Keratinocyte (primary cell): ENCODE measurements at regions not wholly inside any gene's neighbourhood (a gene's known extent, or its start where the extent isn't known, plus 50 kb on each side); places are given as distances from the start of the nearest gene placed in this dataset.

ENCODE experiments used
- DNase-seq: peaks from one replicate; pipeline ENCODE4 v3.0.0-alpha.2; 2011; ENCODE audit warnings: low read depth, missing footprints, low spot score
- FAIRE-seq: peaks from 2 replicates; lab custom pipeline; 2011; peaks lifted over from hg19 to GRCh38; lab: Jason Lieb, UNC
- H2AFZ ChIP-seq: 2 replicates; pipeline ENCODE4 v1.6.0; 2012; ENCODE audit warnings: low read length, control low read depth, inconsistent platforms; ENCODE audit not compliant: control insufficient read depth
- H3K27ac ChIP-seq: 2 replicates; pipeline ENCODE4 v1.5.1; 2011; ENCODE audit warnings: low read length; ENCODE audit not compliant: control insufficient read depth, insufficient read depth
- H3K27me3 ChIP-seq: 3 replicates; pipeline ENCODE4 v1.6.0; 2011; ENCODE audit warnings: low read length; ENCODE audit not compliant: control insufficient read depth, insufficient read depth; ENCODE audit errors: extremely low read depth
- H3K36me3 ChIP-seq, 2 experiments: 2 replicates in 1 of 2; 3 replicates in 1 of 2; pipeline ENCODE4 v1.5.1; 2011; ENCODE audit warnings: low read length in 2 of 2, mild to moderate bottlenecking in 1 of 2; ENCODE audit not compliant: control insufficient read depth in 2 of 2, insufficient read depth in 2 of 2; ENCODE audit errors: extremely low read depth in 1 of 2
- H3K4me1 ChIP-seq: 3 replicates; pipeline ENCODE4 v1.5.1; 2011; ENCODE audit warnings: low read length; ENCODE audit not compliant: control insufficient read depth, insufficient read depth; ENCODE audit errors: extremely low read depth
- H3K4me2 ChIP-seq: 3 replicates; pipeline ENCODE4 v1.6.0; 2011; ENCODE audit warnings: low read depth, low read length; ENCODE audit not compliant: control insufficient read depth, insufficient read depth; ENCODE audit errors: extremely low read depth
- H3K4me3 ChIP-seq, 3 experiments: fragments of 200-600 bp in 1 of 3; sonication (generic) in 1 of 3; 2 replicates in 2 of 3; 3 replicates in 1 of 3; pipeline ENCODE4 v1.5.1; 2011 to 2016; ENCODE audit warnings: low read length in 3 of 3, mild to moderate bottlenecking in 3 of 3, control low read depth in 2 of 3, inconsistent platforms in 1 of 3, low read depth in 1 of 3, mixed read lengths in 1 of 3, mixed run types in 1 of 3, moderate library complexity in 1 of 3; ENCODE audit not compliant: control insufficient read depth in 2 of 3, insufficient read depth in 2 of 3; ENCODE audit errors: extremely low read depth in 1 of 3
- H3K79me2 ChIP-seq: 2 replicates; pipeline ENCODE4 v1.6.0; 2012; ENCODE audit warnings: low read length; ENCODE audit not compliant: control insufficient read depth, insufficient read depth
- H3K9ac ChIP-seq: 3 replicates; pipeline ENCODE4 v1.6.0; 2011; ENCODE audit warnings: low read length; ENCODE audit not compliant: control insufficient read depth, insufficient read depth; ENCODE audit errors: extremely low read depth
- H3K9me1 ChIP-seq: 3 replicates; pipeline ENCODE4 v1.6.0; 2011; ENCODE audit warnings: low read length; ENCODE audit not compliant: control insufficient read depth, insufficient read depth; ENCODE audit errors: extremely low read depth
- H3K9me3 ChIP-seq: 2 replicates; pipeline ENCODE4 v1.5.1; 2012; ENCODE audit warnings: low read depth, low read length; ENCODE audit not compliant: control insufficient read depth
- H4K20me1 ChIP-seq: 3 replicates; pipeline ENCODE4 v1.6.0; 2011; ENCODE audit warnings: low read length; ENCODE audit not compliant: control insufficient read depth, insufficient read depth; ENCODE audit errors: extremely low read depth
- CTCF ChIP-seq, 3 experiments: IDR thresholded peaks in 1 of 3; conservative IDR thresholded peaks in 1 of 3; optimal IDR thresholded peaks in 1 of 3; 2 replicates in 2 of 3; 3 replicates in 1 of 3; pipeline versions ENCODE3 to v1.5.1; 2011; ENCODE audit warnings: low read length in 3 of 3, mild to moderate bottlenecking in 3 of 3, moderate library complexity in 2 of 3, control low read depth in 1 of 3, inconsistent platforms in 1 of 3; ENCODE audit not compliant: insufficient read depth in 2 of 3; ENCODE audit errors: extremely low read depth in 1 of 3
- EZH2 ChIP-seq: IDR thresholded peaks from one replicate; pipeline ENCODE4 v1.6.1; 2012; ENCODE audit warnings: inconsistent platforms, mild to moderate bottlenecking, low read length, moderate library complexity
- dilution Hi-C: fragments of 300-500 bp; cut with MboI; formaldehyde crosslinking; loops from one replicate; pipeline ENCODE4 v1.7.0; 2020; ENCODE audit warnings: low sequenced_read_pairs; ENCODE audit not compliant: extremely low pct_ligation_motif_present

DNA sequence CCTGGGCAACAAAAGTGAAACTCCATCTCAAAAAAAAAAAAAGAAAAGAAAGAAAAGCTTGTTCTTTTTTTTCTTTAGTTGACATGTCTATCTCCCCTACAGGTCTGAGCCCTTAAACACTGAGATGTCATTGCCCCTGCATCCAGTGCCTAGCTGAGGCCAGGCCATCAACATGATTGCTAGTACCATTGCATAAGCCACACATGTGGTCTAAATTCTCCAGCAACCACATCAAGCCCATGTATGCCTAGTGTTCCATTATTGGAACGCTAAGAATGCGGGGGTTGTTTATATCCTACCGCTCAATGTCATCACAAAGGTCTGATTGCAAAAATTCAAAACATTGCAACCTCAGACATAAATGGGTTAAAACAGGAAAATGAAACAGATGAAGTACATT is 62.7 kb downstream of the NPTX2 start:
- H2AFZ ChIP-seq, result no peak overlapping the region
- no peaks in the 10 kb centered on the region for H3K9me1 ChIP-seq
- H4K20me1 ChIP-seq, result no peaks in the 10 kb centered on the region
- no peaks in the 10 kb centered on the region for H3K36me3 ChIP-seq
- H3K27me3 ChIP-seq, result no peaks in the 10 kb centered on the region
- dilution Hi-C loops, result no loop called here
- H3K9ac ChIP-seq, result no peak overlapping the region
- no peaks in the 10 kb centered on the region for H3K4me1 ChIP-seq
- H3K4me2 ChIP-seq, result no peak overlapping the region
- no peak overlapping the region for H3K27ac ChIP-seq
- FAIRE-seq (no peak), DNase-seq (no peak)
- TF ChIP-seq CTCF (optimal IDR thresholded peaks at IDR 0.05 in 1 of 3, IDR thresholded peaks at IDR 0.05 in 1 of 3, conservative IDR thresholded peaks at IDR 0.05 in 1 of 3; ENCODE audit: extremely low read depth in 1 of 3, insufficient read depth in 2 of 3, low read length in 3 of 3) (no peak), EZH2 (no peak)
- no peak overlapping the region for H3K4me3 ChIP-seq
- peaks cover under 1% of the 10 kb centered on the region for H3K9me3 ChIP-seq
- no peaks in the 10 kb centered on the region for H3K79me2 ChIP-seq

- FAIRE-seq, result no peak
- no peaks in the 10 kb centered on the region for H3K9me1 ChIP-seq
These were observed 64.4 kb downstream of the NPTX2 start for GRCh38 chr7:98681511-98681910.

More at GRCh38 chr7:98681511-98681910, 64.4 kb downstream of the NPTX2 start:
- Histone ChIP-seq H3K4me1 (no peaks in the 10 kb centered on the region), H3K4me2 (no peak overlapping the region), H3K27ac (no peak overlapping the region), H3K79me2 (no peaks in the 10 kb centered on the region), H3K27me3 (no peaks in the 10 kb centered on the region), H3K9me3 (peaks cover 2% of the 10 kb centered on the region), H2AFZ (no peak overlapping the region), H3K4me3 (no peak overlapping the region), H3K9ac (no peak overlapping the region), H3K36me3 (no peaks in the 10 kb centered on the region), H4K20me1 (no peaks in the 10 kb centered on the region)
- DNase-seq, result no peak
- dilution Hi-C loops, result no loop called here
- TF ChIP-seq EZH2, result no peak
- no peak for TF ChIP-seq CTCF (optimal IDR thresholded peaks at IDR 0.05 in 1 of 3, IDR thresholded peaks at IDR 0.05 in 1 of 3, conservative IDR thresholded peaks at IDR 0.05 in 1 of 3; ENCODE audit: extremely low read depth in 1 of 3, insufficient read depth in 2 of 3, low read length in 3 of 3)
